Neural progenitor cell (in vitro differentiated cells): ENCODE measurements at regions not wholly inside any gene's neighbourhood (a gene's known extent, or its start where the extent isn't known, plus 50 kb on each side); places are given as distances from the start of the nearest gene placed in this dataset.

Experiments
- DNase-seq: peaks from one replicate; pipeline ENCODE4 v3.0.0-alpha.2; 2016; ENCODE audit warnings: low spot score
- H2AFZ ChIP-seq: fragments of 200-600 bp; sonication (generic); replicated peaks from 2 replicates; pipeline ENCODE4 v1.6.1; 2016; ENCODE audit warnings: antibody characterized with exemption
- H3F3A ChIP-seq: fragments of 200-600 bp; sonication (generic); 2 replicates; pipeline ENCODE4 v1.6.1; 2016; ENCODE audit warnings: antibody characterized with exemption, low read depth
- H3K27ac ChIP-seq: fragments of 200-600 bp; sonication (generic); 2 replicates; pipeline ENCODE4 v1.5.1; 2016; ENCODE audit warnings: mild to moderate bottlenecking
- H3K27me3 ChIP-seq: fragments of 200-600 bp; sonication (generic); 2 replicates; pipeline ENCODE4 v1.6.1; 2016; ENCODE audit warnings: mild to moderate bottlenecking, moderate library complexity
- H3K36me3 ChIP-seq: fragments of 200-600 bp; sonication (generic); 2 replicates; pipeline ENCODE4 v1.5.1; 2016
- H3K4me1 ChIP-seq: fragments of 200-600 bp; sonication (generic); 2 replicates; pipeline ENCODE4 v1.6.1; 2016; ENCODE audit warnings: mixed run types
- H3K4me2 ChIP-seq: fragments of 200-600 bp; sonication (generic); 2 replicates; pipeline ENCODE4 v1.6.1; 2016
- H3K4me3 ChIP-seq: fragments of 200-600 bp; sonication (generic); 2 replicates; pipeline ENCODE4 v1.5.1; 2016
- H3K79me2 ChIP-seq: fragments of 200-600 bp; sonication (generic); 2 replicates; pipeline ENCODE4 v1.6.1; 2016; ENCODE audit warnings: low read depth
- H3K9ac ChIP-seq: fragments of 200-600 bp; sonication (generic); 2 replicates; pipeline ENCODE4 v1.6.1; 2016
- H3K9me3 ChIP-seq: fragments of 200-600 bp; sonication (generic); 2 replicates; pipeline ENCODE4 v1.5.1; 2016; ENCODE audit warnings: low read depth
- H4K20me1 ChIP-seq: fragments of 200-600 bp; sonication (generic); 2 replicates; pipeline ENCODE4 v1.6.1; 2016; ENCODE audit warnings: low read depth
- H3K27ac Mint-ChIP-seq: 3 replicates; pipeline ENCODE4 v1.8.0; 2021; ENCODE audit warnings: mixed read lengths
- H3K27me3 Mint-ChIP-seq: 2 replicates; pipeline ENCODE4 v1.8.0; 2022; ENCODE audit warnings: low read depth, mild to moderate bottlenecking, inconsistent platforms, moderate library complexity, mixed read lengths; ENCODE audit not compliant: insufficient read depth
- H3K36me3 Mint-ChIP-seq: 3 replicates; pipeline ENCODE4 v1.8.0; 2021; ENCODE audit warnings: mixed read lengths
- H3K4me1 Mint-ChIP-seq: 3 replicates; pipeline ENCODE4 v1.8.0; 2021; ENCODE audit warnings: mixed read lengths
- H3K4me3 Mint-ChIP-seq: 3 replicates; pipeline ENCODE4 v1.8.0; 2021; ENCODE audit warnings: mild to moderate bottlenecking, moderate library complexity, mixed read lengths
- H3K9me3 Mint-ChIP-seq: 3 replicates; pipeline ENCODE4 v1.8.0; 2020; ENCODE audit warnings: mixed read lengths
- EZH2 ChIP-seq: fragments of 200-600 bp; sonication (generic); IDR thresholded peaks from 2 replicates; pipeline ENCODE4 v1.6.1; 2017; ENCODE audit warnings: antibody characterized with exemption, mild to moderate bottlenecking, moderate library complexity
- EZH2phosphoT487 ChIP-seq: fragments of 200-600 bp; sonication (generic); IDR thresholded peaks from 2 replicates; pipeline ENCODE4 v1.6.1; 2017; ENCODE audit warnings: antibody characterized with exemption
- TF ChIP-seq, protein P1 (sequence below): fragments of 200-600 bp; sonication (generic); IDR thresholded peaks from 2 replicates; pipeline ENCODE4 v1.5.1; 2017; ENCODE audit warnings: antibody characterized with exemption, mild to moderate bottlenecking

DNA sequence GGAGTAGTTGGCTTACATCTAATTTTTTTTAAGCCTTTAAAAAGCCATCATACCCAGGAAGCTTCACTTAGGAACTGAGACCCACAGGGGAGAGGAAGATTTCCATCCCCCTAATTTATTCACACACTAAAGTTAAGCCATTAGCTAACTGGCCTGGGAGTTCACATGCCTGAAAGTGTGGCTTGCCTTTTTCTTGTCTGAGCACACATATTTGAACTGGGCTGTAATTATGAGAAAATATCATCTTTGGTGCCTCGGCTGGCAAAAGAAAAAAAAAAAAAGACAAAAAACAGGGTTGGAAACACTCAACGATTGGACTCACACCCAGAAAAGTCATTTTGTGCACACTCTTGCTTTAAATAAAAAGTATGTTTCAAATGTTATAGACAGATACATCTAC lies 847.3 kb downstream of the MAT2B start:
- Histone ChIP-seq H2AFZ (no peak overlapping the region), H3K79me2 (no peaks in the 10 kb centered on the region), H3K36me3 (no peaks in the 10 kb centered on the region), H3F3A (no peaks in the 10 kb centered on the region), H3K4me3 (no peak overlapping the region), H3K27ac (no peak overlapping the region), H3K9ac (no peak overlapping the region), H3K27me3 (no peaks in the 10 kb centered on the region), H4K20me1 (no peaks in the 10 kb centered on the region), H3K4me2 (no peak overlapping the region), H3K4me1 (peaks cover 7% of the 10 kb centered on the region), H3K9me3 (no peaks in the 10 kb centered on the region)
- no peak for TF ChIP-seq EZH2
- no peak for TF ChIP-seq EZH2phosphoT487
- TF ChIP-seq, protein P1, sequence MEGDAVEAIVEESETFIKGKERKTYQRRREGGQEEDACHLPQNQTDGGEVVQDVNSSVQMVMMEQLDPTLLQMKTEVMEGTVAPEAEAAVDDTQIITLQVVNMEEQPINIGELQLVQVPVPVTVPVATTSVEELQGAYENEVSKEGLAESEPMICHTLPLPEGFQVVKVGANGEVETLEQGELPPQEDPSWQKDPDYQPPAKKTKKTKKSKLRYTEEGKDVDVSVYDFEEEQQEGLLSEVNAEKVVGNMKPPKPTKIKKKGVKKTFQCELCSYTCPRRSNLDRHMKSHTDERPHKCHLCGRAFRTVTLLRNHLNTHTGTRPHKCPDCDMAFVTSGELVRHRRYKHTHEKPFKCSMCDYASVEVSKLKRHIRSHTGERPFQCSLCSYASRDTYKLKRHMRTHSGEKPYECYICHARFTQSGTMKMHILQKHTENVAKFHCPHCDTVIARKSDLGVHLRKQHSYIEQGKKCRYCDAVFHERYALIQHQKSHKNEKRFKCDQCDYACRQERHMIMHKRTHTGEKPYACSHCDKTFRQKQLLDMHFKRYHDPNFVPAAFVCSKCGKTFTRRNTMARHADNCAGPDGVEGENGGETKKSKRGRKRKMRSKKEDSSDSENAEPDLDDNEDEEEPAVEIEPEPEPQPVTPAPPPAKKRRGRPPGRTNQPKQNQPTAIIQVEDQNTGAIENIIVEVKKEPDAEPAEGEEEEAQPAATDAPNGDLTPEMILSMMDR = no peak
- Mint-ChIP-seq H3K4me3 (no peak overlapping the region), H3K36me3 (no peaks in the 10 kb centered on the region), H3K27ac (no peak overlapping the region), H3K4me1 (peaks cover 13% of the 10 kb centered on the region), H3K9me3 (no peaks in the 10 kb centered on the region), H3K27me3 (no peaks in the 10 kb centered on the region)
- DNase-seq = peak; percentile 16

DNA sequence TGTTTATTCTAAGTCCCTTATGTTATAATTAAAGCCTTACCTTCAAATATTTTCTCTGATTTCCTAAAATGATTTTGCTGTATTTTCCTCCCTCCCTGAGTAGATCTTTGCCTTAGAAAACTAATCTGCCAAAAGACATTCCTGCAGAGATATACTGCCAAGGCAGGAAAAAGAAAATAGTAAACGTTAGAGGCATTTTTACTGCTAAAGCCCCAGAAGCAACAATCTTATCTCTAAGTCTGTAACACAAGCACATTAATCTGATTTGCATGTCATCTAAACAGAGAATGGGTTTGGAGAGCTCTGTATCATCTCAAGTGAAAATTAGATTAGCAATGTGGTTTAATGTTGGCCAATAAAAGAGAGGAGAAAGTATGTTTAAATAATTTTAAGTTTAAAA lies 847.7 kb downstream of the MAT2B start:
- Mint-ChIP-seq H3K27me3 (no peaks in the 10 kb centered on the region), H3K4me3 (no peak overlapping the region), H3K4me1 (peaks cover 13% of the 10 kb centered on the region), H3K36me3 (no peaks in the 10 kb centered on the region), H3K27ac (peak overlapping the region; percentile 28), H3K9me3 (no peaks in the 10 kb centered on the region)
- Histone ChIP-seq H2AFZ (no peak overlapping the region), H3K27ac (no peak overlapping the region), H3K4me1 (peaks cover 7% of the 10 kb centered on the region), H4K20me1 (no peaks in the 10 kb centered on the region), H3K4me3 (no peak overlapping the region), H3K4me2 (no peak overlapping the region), H3K79me2 (no peaks in the 10 kb centered on the region), H3K9ac (no peak overlapping the region), H3F3A (no peaks in the 10 kb centered on the region), H3K9me3 (no peaks in the 10 kb centered on the region), H3K36me3 (no peaks in the 10 kb centered on the region), H3K27me3 (no peaks in the 10 kb centered on the region)
- TF ChIP-seq, protein P1 = no peak
- TF ChIP-seq EZH2 = no peak
- TF ChIP-seq EZH2phosphoT487 = no peak
- no peak for DNase-seq

DNA sequence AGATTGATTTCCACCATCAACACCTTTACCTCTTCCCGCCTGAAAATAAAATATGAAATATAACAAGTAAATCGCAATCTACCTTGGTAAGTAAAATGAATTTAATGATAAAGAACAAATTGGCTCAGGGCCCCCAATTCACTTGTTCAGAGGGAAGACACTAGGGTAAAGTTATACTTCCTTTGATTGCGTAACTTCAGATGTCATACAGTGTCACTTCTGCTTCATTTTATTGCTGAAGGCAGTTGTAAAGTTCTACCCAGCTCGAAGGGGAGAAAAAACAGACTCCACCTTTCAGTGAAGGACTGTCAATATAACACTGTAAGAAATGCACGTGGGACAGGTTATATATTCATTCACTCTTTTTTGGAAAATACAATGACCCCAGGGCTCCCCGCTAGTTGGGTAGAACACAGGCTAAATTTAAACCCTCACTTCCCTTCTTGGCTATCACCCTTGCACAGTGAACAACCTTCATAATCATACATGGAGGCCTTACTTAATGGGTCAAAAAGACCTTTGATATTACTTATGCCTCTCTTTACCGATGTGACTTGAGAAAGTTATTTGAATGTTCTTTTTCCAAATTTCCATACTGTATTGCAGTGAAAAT lies 848.8 kb downstream of the MAT2B start:
- peaks cover 7% of the 10 kb centered on the region for H3K4me1 ChIP-seq
- H3K79me2 ChIP-seq = no peaks in the 10 kb centered on the region
- H3K9me3 ChIP-seq = no peaks in the 10 kb centered on the region
- H3K4me1 Mint-ChIP-seq = peaks cover 13% of the 10 kb centered on the region
- H3K4me3 Mint-ChIP-seq = no peak overlapping the region
- no peaks in the 10 kb centered on the region for H3K27me3 ChIP-seq
- no peaks in the 10 kb centered on the region for H4K20me1 ChIP-seq
- no peak overlapping the region for H3K27ac ChIP-seq
- H3K9ac ChIP-seq = no peak overlapping the region
- H3K36me3 Mint-ChIP-seq = no peaks in the 10 kb centered on the region
- no peaks in the 10 kb centered on the region for H3K27me3 Mint-ChIP-seq
- no peak overlapping the region for H3K4me3 ChIP-seq
- H3K4me2 ChIP-seq = no peak overlapping the region
- H3K27ac Mint-ChIP-seq = no peak overlapping the region
- no peaks in the 10 kb centered on the region for H3K36me3 ChIP-seq
- no peaks in the 10 kb centered on the region for H3F3A ChIP-seq
- H3K9me3 Mint-ChIP-seq = no peaks in the 10 kb centered on the region
- no peak for DNase-seq
- TF ChIP-seq, protein P1 = no peak
- no peak for TF ChIP-seq EZH2
- TF ChIP-seq EZH2phosphoT487 = no peak
- no peak overlapping the region for H2AFZ ChIP-seq
